ENCODE measurements at regions not wholly inside any gene's neighbourhood (a gene's known extent, or its start where the extent isn't known, plus 50 kb on each side); places are given as distances from the start of the nearest gene placed in this dataset.
A peak's percentile ranks its signal among the peaks of the same experiment; 100 is the strongest.

- Histone ChIP-seq H3K4me3 (ENCODE audit: low read depth, low read length) (no peak overlapping the region), H3K9me3 (ENCODE audit: control insufficient read depth, insufficient read depth, low read depth, low read length) (no peaks in the 10 kb centered on the region), H3K4me1 (ENCODE audit: control insufficient read depth, insufficient read depth, low read length) (no peaks in the 10 kb centered on the region), H3K36me3 (ENCODE audit: control insufficient read depth in 2 of 2, insufficient read depth in 1 of 2, low read length in 2 of 2) (no peaks in the 10 kb centered on the region), H3K27ac (ENCODE audit: extremely low read depth, low read depth, low read length) (no peak overlapping the region)
- ChIA-PET POLR2A (no interaction called here), CTCF (no interaction called here)
- TF ChIP-seq ZNF488 (tag by site-specific recombination; IDR thresholded peaks at IDR 0.05) (no peak), ZBTB20 (tag by site-specific recombination; IDR thresholded peaks at IDR 0.05) (no peak)
These were observed 1251.0 kb upstream of the PCDH9 start for GRCh38 chr13:68481130-68481529.

GRCh38 chr13:68473834-68474326, 1243.7 kb upstream of the PCDH9 start:
- H3K27ac ChIP-seq (ENCODE audit: extremely low read depth, low read depth, low read length), result no peak overlapping the region
- no peaks in the 10 kb centered on the region for H3K36me3 ChIP-seq (ENCODE audit: control insufficient read depth in 2 of 2, insufficient read depth in 1 of 2, low read length in 2 of 2)
- no peaks in the 10 kb centered on the region for H3K4me1 ChIP-seq (ENCODE audit: control insufficient read depth, insufficient read depth, low read length)
- ChIA-PET CTCF (no interaction called here), POLR2A (no interaction called here)
- TF ChIP-seq HIC1 (tag by site-specific recombination; IDR thresholded peaks at IDR 0.05) (no peak), TCF7L2 (IDR thresholded peaks at IDR 0.05; ENCODE audit: borderline replicate concordance, low read depth, low read length) (0 out of 2 replicates have a peak, but pooled peaks have one; percentile 53)
- H3K9me3 ChIP-seq (ENCODE audit: control insufficient read depth, insufficient read depth, low read depth, low read length), result no peaks in the 10 kb centered on the region
- no peak overlapping the region for H3K4me3 ChIP-seq (ENCODE audit: low read depth, low read length)

GRCh38 chr13:68467160-68467559, 1237.0 kb upstream of the PCDH9 start:
- CTCF ChIA-PET, result no interaction called here
- TF ChIP-seq ZNF140 (tag by site-specific recombination; IDR thresholded peaks at IDR 0.05), result no peak
- TF ChIP-seq ZNF558 (tag by site-specific recombination; IDR thresholded peaks at IDR 0.05), result no peak
- no peak for TF ChIP-seq SP3 (tag by site-specific recombination; IDR thresholded peaks at IDR 0.05)
- TF ChIP-seq KLF9 (tag by site-specific recombination; IDR thresholded peaks at IDR 0.05; ENCODE audit: low read depth), result no peak
- TF ChIP-seq ZBTB8A (tag by site-specific recombination; IDR thresholded peaks at IDR 0.05), result no peak
- TF ChIP-seq ZNF514 (tag by site-specific recombination; IDR thresholded peaks at IDR 0.05), result no peak
- TF ChIP-seq ZNF677 (tag by site-specific recombination; IDR thresholded peaks at IDR 0.05), result no peak
- no peak for TF ChIP-seq KLF7 (tag by site-specific recombination; IDR thresholded peaks at IDR 0.05; ENCODE audit: borderline replicate concordance)

GRCh38 chr13:68440874-68441273, 1210.7 kb upstream of the PCDH9 start:
- POLR2A ChIA-PET, result no interaction called here

More at GRCh38 chr13:68467160-68467559, 1237.0 kb upstream of the PCDH9 start:
- POLR2A ChIA-PET, result no interaction called here
- Histone ChIP-seq H3K36me3 (ENCODE audit: control insufficient read depth in 2 of 2, insufficient read depth in 1 of 2, low read length in 2 of 2) (no peaks in the 10 kb centered on the region), H3K9me3 (ENCODE audit: control insufficient read depth, insufficient read depth, low read depth, low read length) (no peaks in the 10 kb centered on the region), H3K4me1 (ENCODE audit: control insufficient read depth, insufficient read depth, low read length) (no peaks in the 10 kb centered on the region), H3K27ac (ENCODE audit: extremely low read depth, low read depth, low read length) (no peak overlapping the region), H3K4me3 (ENCODE audit: low read depth, low read length) (no peak overlapping the region)

More at GRCh38 chr13:68440874-68441273, 1210.7 kb upstream of the PCDH9 start:
- Histone ChIP-seq H3K36me3 (ENCODE audit: control insufficient read depth in 2 of 2, insufficient read depth in 1 of 2, low read length in 2 of 2) (no peaks in the 10 kb centered on the region), H3K9me3 (ENCODE audit: control insufficient read depth, insufficient read depth, low read depth, low read length) (no peaks in the 10 kb centered on the region), H3K4me1 (ENCODE audit: control insufficient read depth, insufficient read depth, low read length) (no peaks in the 10 kb centered on the region), H3K4me3 (ENCODE audit: low read depth, low read length) (no peak overlapping the region), H3K27ac (ENCODE audit: extremely low read depth, low read depth, low read length) (no peak overlapping the region)
- TF ChIP-seq ZNF26 (tag by site-specific recombination; IDR thresholded peaks at IDR 0.05), result no peak
- no peak for TF ChIP-seq ZNF692 (tag by site-specific recombination; IDR thresholded peaks at IDR 0.05)
- TF ChIP-seq ZNF561 (tag by site-specific recombination; IDR thresholded peaks at IDR 0.05; ENCODE audit: borderline replicate concordance), result no peak
- no peak for TF ChIP-seq ZSCAN4 (tag by site-specific recombination; IDR thresholded peaks at IDR 0.05)
- no peak for TF ChIP-seq ZNF768 (tag by site-specific recombination; IDR thresholded peaks at IDR 0.05)
- TF ChIP-seq ZNF488 (tag by site-specific recombination; IDR thresholded peaks at IDR 0.05), result no peak
- TF ChIP-seq ZNF394 (tag by site-specific recombination; IDR thresholded peaks at IDR 0.05; ENCODE audit: borderline replicate concordance), result no peak
- no peak for TF ChIP-seq ZNF600 (tag by site-specific recombination; IDR thresholded peaks at IDR 0.05)
- TF ChIP-seq ZNF266 (tag by site-specific recombination; IDR thresholded peaks at IDR 0.05; ENCODE audit: low read depth), result no peak
- TF ChIP-seq ZNF133 (tag by site-specific recombination; IDR thresholded peaks at IDR 0.05), result no peak
- CTCF ChIA-PET, result no interaction called here
